ENCODE measurements at regions not wholly inside any gene's neighbourhood (a gene's known extent, or its start where the extent isn't known, plus 50 kb on each side); places are given as distances from the start of the nearest gene placed in this dataset.

DNA sequence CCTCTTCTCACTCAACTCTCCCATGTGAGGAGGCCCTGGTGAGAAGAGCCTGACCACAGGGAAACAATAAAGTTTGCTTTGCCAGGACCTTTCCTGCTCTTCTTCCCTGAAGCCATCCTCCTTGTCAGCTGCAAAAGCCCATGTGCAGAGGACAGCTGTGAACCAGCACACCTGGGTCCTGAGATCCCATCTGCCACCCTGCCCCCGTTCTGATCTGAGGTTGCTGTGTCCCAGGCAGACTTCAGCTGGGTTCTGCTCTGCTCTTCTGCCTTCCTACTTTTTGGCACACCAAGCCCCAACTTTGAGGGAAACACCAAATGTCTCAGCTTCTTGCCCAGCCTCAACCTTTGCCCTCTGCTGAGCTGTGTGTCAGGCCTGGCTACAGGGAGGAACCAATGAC lies 595.1 kb upstream of the ARPP21 start:
- TF ChIP-seq CTCF (IDR thresholded peaks at IDR 0.05) = no peak
- TF ChIP-seq POLR2A (IDR thresholded peaks at IDR 0.05) = no peak

All from Peyer's patch (tissue), 4 donors.